A673 (cell line): ENCODE measurements at regions not wholly inside any gene's neighbourhood (a gene's known extent, or its start where the extent isn't known, plus 50 kb on each side); places are given as distances from the start of the nearest gene placed in this dataset.

Source experiments
- BruUV-seq: library from RNA; stranded (reverse); fragments of 400-500 nt; replicated peaks from 2 replicates; lab custom pipeline; 2021; lab: Mats Ljungman, UMichigan
- CTCF ChIA-PET: fragments of 300-600 bp; sonication (Branson Sonifier 250); formaldehyde crosslinking; loops from one replicate; lab custom pipeline; 2022; ENCODE audit warnings: antibody characterized with exemption; lab: Charles Lee
- POLR2A ChIA-PET: fragments of 300-600 bp; sonication (Branson Sonifier 250); formaldehyde crosslinking; loops from one replicate; lab custom pipeline; 2022; ENCODE audit warnings: antibody characterized with exemption; ENCODE audit not compliant: low non-redundant PET; lab: Charles Lee
- DNase-seq: peaks from one replicate; pipeline ENCODE4 v3.0.0-alpha.2; 2015; ENCODE audit warnings: low spot score
- H3K27ac ChIP-seq: fragments of 200-600 bp; sonication (generic); 2 replicates; pipeline ENCODE4 v1.5.1; 2016; ENCODE audit warnings: mixed run types, low read depth, mild to moderate bottlenecking, mixed read lengths, antibody characterized with exemption, low read length; ENCODE audit not compliant: poor library complexity, severe bottlenecking
- H3K27me3 ChIP-seq: fragments of 200-600 bp; sonication (generic); replicated peaks from 2 replicates; pipeline ENCODE4 v1.6.1; 2017; ENCODE audit warnings: mixed run types, low read depth, mild to moderate bottlenecking, mixed read lengths, antibody characterized with exemption, low read length; ENCODE audit not compliant: insufficient read depth, poor library complexity
- H3K36me3 ChIP-seq: fragments of 200-600 bp; sonication (generic); 2 replicates; pipeline ENCODE4 v1.6.1; 2016; ENCODE audit warnings: mixed run types, mild to moderate bottlenecking, mixed read lengths, antibody characterized with exemption, low read length; ENCODE audit not compliant: insufficient read depth, poor library complexity, severe bottlenecking
- H3K4me1 ChIP-seq: fragments of 200-600 bp; sonication (generic); 2 replicates; pipeline ENCODE4 v1.6.1; 2017; ENCODE audit warnings: mixed run types, mild to moderate bottlenecking, mixed read lengths, antibody characterized with exemption, low read length; ENCODE audit not compliant: insufficient read depth, poor library complexity, severe bottlenecking
- H3K4me3 ChIP-seq: fragments of 200-600 bp; sonication (generic); 2 replicates; pipeline ENCODE4 v1.5.1; 2016; ENCODE audit warnings: low read depth, mixed run types, mild to moderate bottlenecking, mixed read lengths, low read length; ENCODE audit not compliant: poor library complexity, severe bottlenecking
- H3K9me3 ChIP-seq: fragments of 200-600 bp; sonication (generic); 2 replicates; pipeline ENCODE4 v1.6.1; 2016; ENCODE audit warnings: mixed run types, low read depth, mild to moderate bottlenecking, mixed read lengths, antibody characterized with exemption, low read length; ENCODE audit not compliant: poor library complexity, severe bottlenecking
- CTCF ChIP-seq: fragments of 300-800, 200-600 bp; sonication (generic); conservative IDR thresholded peaks from 2 replicates; pipeline ENCODE4 v1.5.1; 2017; ENCODE audit warnings: low read depth, mild to moderate bottlenecking, antibody characterized with exemption, low read length, moderate library complexity, mixed read lengths
- EZH2 ChIP-seq: fragments of 200-600 bp; sonication (generic); IDR thresholded peaks from 2 replicates; pipeline ENCODE4 v1.6.1; 2017; ENCODE audit warnings: borderline replicate concordance, low read depth, mild to moderate bottlenecking, mixed read lengths, antibody characterized with exemption, low read length; ENCODE audit not compliant: poor library complexity, severe bottlenecking
- intact Hi-C: fragments of 100-400 bp; cut with micrococcal nuclease; formaldehyde crosslinking; loops from one replicate; pipeline ENCODE4 v1.10.0; 2022; ENCODE audit not compliant: unreplicated experiment

GRCh38 chr15:69643971-69644370 is 191.4 kb downstream of the RPLP1 start:
- POLR2A ChIA-PET = no interaction called here
- Histone ChIP-seq H3K27me3 (peaks cover 70% of the 10 kb centered on the region), H3K27ac (no peak overlapping the region), H3K4me3 (no peak overlapping the region), H3K9me3 (peaks cover 9% of the 10 kb centered on the region), H3K36me3 (no peaks in the 10 kb centered on the region), H3K4me1 (no peaks in the 10 kb centered on the region)
- no peak for DNase-seq
- CTCF ChIA-PET = no interaction called here
- intact Hi-C loops = no loop called here
- no TSS peak for BruUV-seq
- TF ChIP-seq EZH2 (no peak), CTCF (no peak)

- H3K27ac ChIP-seq = no peak overlapping the region
- H3K4me3 ChIP-seq = no peak overlapping the region
- BruUV-seq = no TSS peak
- peaks cover 9% of the 10 kb centered on the region for H3K9me3 ChIP-seq
- intact Hi-C loops = no loop called here
- ChIA-PET CTCF (no interaction called here), POLR2A (no interaction called here)
- TF ChIP-seq CTCF (no peak), EZH2 (no peak)
- no peaks in the 10 kb centered on the region for H3K4me1 ChIP-seq
- no peaks in the 10 kb centered on the region for H3K36me3 ChIP-seq
- H3K27me3 ChIP-seq = peaks cover 73% of the 10 kb centered on the region
- DNase-seq = no peak
These were observed 192.3 kb downstream of the RPLP1 start for GRCh38 chr15:69644876-69645275.

GRCh38 chr15:69647142-69647513 is 194.5 kb downstream of the RPLP1 start:
- H3K9me3 ChIP-seq = no peaks in the 10 kb centered on the region
- intact Hi-C loops = no loop called here
- ChIA-PET POLR2A (no interaction called here), CTCF (no interaction called here)
- H3K36me3 ChIP-seq = no peaks in the 10 kb centered on the region
- H3K4me1 ChIP-seq = no peaks in the 10 kb centered on the region
- peaks cover 72% of the 10 kb centered on the region for H3K27me3 ChIP-seq
- no peak for DNase-seq
- no peak overlapping the region for H3K27ac ChIP-seq
- BruUV-seq = no TSS peak
- no peak overlapping the region for H3K4me3 ChIP-seq
- TF ChIP-seq EZH2 (no peak), CTCF (no peak)
